ENCODE measurements at regions not wholly inside any gene's neighbourhood (a gene's known extent, or its start where the extent isn't known, plus 50 kb on each side); places are given as distances from the start of the nearest gene placed in this dataset.

DNA sequence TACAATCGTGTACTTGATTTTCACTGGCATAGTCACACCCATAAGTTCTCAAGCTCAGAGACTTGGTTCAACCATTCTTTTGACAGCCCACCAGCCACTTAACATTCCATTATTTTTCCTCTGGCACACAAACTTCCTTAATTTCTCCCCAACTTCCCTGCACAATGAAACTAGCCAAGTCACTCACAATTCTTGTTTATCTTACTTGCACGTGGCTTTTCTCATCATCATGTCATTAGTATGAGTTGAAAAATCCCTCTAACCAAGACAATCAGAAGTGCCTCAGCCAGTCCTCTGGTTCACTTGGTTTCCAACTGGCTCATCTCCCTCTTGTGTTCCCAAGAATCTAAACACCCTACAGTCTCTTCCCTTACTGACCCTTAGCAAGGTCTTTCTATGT, 110.5 kb upstream of the PTPRG start:
- no peaks in the 10 kb centered on the region for H3K36me3 ChIP-seq (replicated peaks; ENCODE audit: insufficient read depth, low read length)
- DNase-seq = no peak
- H2AFZ ChIP-seq (ENCODE audit: low read length) = no peak overlapping the region
- H3K9ac ChIP-seq (ENCODE audit: low read length) = no peak overlapping the region
- H3K27me3 ChIP-seq (replicated peaks; ENCODE audit: insufficient read depth, low read length) = no peaks in the 10 kb centered on the region
- H3K79me2 ChIP-seq (ENCODE audit: low read length) = no peaks in the 10 kb centered on the region
- H3F3A ChIP-seq (ENCODE audit: insufficient read depth, low read length) = no peaks in the 10 kb centered on the region
- H3K27ac ChIP-seq (ENCODE audit: low read length) = no peak overlapping the region
- H3K4me2 ChIP-seq (ENCODE audit: low read depth, low read length) = no peak overlapping the region
- no peaks in the 10 kb centered on the region for H3K9me2 ChIP-seq (replicated peaks; ENCODE audit: insufficient read depth, low read length)
- H3K4me1 ChIP-seq (ENCODE audit: low read length) = no peaks in the 10 kb centered on the region
- TF ChIP-seq, protein P1, sequence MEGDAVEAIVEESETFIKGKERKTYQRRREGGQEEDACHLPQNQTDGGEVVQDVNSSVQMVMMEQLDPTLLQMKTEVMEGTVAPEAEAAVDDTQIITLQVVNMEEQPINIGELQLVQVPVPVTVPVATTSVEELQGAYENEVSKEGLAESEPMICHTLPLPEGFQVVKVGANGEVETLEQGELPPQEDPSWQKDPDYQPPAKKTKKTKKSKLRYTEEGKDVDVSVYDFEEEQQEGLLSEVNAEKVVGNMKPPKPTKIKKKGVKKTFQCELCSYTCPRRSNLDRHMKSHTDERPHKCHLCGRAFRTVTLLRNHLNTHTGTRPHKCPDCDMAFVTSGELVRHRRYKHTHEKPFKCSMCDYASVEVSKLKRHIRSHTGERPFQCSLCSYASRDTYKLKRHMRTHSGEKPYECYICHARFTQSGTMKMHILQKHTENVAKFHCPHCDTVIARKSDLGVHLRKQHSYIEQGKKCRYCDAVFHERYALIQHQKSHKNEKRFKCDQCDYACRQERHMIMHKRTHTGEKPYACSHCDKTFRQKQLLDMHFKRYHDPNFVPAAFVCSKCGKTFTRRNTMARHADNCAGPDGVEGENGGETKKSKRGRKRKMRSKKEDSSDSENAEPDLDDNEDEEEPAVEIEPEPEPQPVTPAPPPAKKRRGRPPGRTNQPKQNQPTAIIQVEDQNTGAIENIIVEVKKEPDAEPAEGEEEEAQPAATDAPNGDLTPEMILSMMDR (IDR thresholded peaks at IDR 0.05; ENCODE audit: low read length) = no peak
- TF ChIP-seq EZH2phosphoT487 (IDR thresholded peaks at IDR 0.05; ENCODE audit: low read length) (no peak), EZH2 (optimal IDR thresholded peaks at IDR 0.05; ENCODE audit: low read depth, low read length) (no peak)
- H4K20me1 ChIP-seq (ENCODE audit: insufficient read depth, low read length) = no peaks in the 10 kb centered on the region
- no peak overlapping the region for H3K4me3 ChIP-seq (ENCODE audit: low read length)
- no peaks in the 10 kb centered on the region for H3K9me3 ChIP-seq (replicated peaks; ENCODE audit: insufficient read depth, low read length)

DNA sequence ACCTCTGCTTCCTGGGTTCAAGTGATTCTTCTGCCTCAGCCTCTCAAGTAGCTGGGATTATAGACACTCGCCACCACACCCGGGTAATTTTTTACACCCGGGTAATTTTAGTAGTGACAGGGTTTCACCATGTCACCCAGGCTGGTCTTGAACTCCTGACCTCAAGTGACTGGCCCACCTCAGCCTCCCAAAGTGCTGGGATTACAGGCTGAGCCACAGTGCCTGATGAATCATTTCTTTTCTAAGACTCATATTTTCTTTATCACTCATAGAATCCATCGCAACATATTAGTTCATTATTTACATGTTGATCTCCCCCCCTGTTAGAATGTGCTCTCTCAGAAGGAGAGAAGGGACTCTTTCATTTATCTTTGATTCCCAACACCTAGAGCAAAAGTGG, 109.5 kb upstream of the PTPRG start:
- H3K4me1 ChIP-seq (ENCODE audit: low read length) = no peaks in the 10 kb centered on the region
- H3K9me2 ChIP-seq (replicated peaks; ENCODE audit: insufficient read depth, low read length) = no peaks in the 10 kb centered on the region
- DNase-seq = no peak
- no peak overlapping the region for H3K4me3 ChIP-seq (ENCODE audit: low read length)
- no peaks in the 10 kb centered on the region for H4K20me1 ChIP-seq (ENCODE audit: insufficient read depth, low read length)
- no peak overlapping the region for H2AFZ ChIP-seq (ENCODE audit: low read length)
- H3K9me3 ChIP-seq (replicated peaks; ENCODE audit: insufficient read depth, low read length) = no peaks in the 10 kb centered on the region
- H3K27ac ChIP-seq (ENCODE audit: low read length) = no peak overlapping the region
- TF ChIP-seq, protein P1 (IDR thresholded peaks at IDR 0.05; ENCODE audit: low read length) = no peak
- TF ChIP-seq EZH2 (optimal IDR thresholded peaks at IDR 0.05; ENCODE audit: low read depth, low read length) (no peak), EZH2phosphoT487 (IDR thresholded peaks at IDR 0.05; ENCODE audit: low read length) (no peak)
- H3K9ac ChIP-seq (ENCODE audit: low read length) = no peak overlapping the region
- no peaks in the 10 kb centered on the region for H3K36me3 ChIP-seq (replicated peaks; ENCODE audit: insufficient read depth, low read length)
- H3K27me3 ChIP-seq (replicated peaks; ENCODE audit: insufficient read depth, low read length) = no peaks in the 10 kb centered on the region
- no peaks in the 10 kb centered on the region for H3K79me2 ChIP-seq (ENCODE audit: low read length)
- no peaks in the 10 kb centered on the region for H3F3A ChIP-seq (ENCODE audit: insufficient read depth, low read length)
- H3K4me2 ChIP-seq (ENCODE audit: low read depth, low read length) = no peak overlapping the region

DNA sequence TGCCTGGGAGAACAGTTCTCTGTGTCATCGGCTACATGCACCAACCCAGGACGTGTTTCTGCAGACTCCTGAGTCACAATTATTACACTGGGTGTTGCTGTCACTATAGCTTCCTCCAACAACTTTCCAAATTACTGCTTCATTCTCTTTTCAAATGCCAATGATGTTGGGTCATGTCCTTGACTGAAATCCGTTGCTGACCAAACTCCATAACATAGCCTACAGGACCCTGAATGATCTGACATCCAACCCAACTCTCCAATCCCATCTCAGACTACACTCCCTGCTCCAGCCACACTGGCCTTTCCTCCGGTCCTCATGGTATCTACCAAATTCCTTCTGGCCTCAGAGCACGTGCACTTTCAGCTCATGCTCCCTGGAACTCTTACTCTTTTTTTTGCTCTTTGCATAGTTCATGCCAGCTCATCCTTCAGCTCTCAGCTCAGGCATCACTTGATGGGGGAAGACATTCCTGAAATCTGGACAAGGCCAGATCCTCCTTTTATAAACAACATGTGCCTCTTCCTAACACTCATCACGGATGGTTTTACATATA, 108.8 kb upstream of the PTPRG start:
- Histone ChIP-seq H3K4me2 (ENCODE audit: low read depth, low read length) (no peak overlapping the region), H3K27me3 (replicated peaks; ENCODE audit: insufficient read depth, low read length) (no peaks in the 10 kb centered on the region), H3K36me3 (replicated peaks; ENCODE audit: insufficient read depth, low read length) (no peaks in the 10 kb centered on the region), H3K9ac (ENCODE audit: low read length) (no peak overlapping the region), H3K79me2 (ENCODE audit: low read length) (no peaks in the 10 kb centered on the region), H3K9me2 (replicated peaks; ENCODE audit: insufficient read depth, low read length) (no peaks in the 10 kb centered on the region), H4K20me1 (ENCODE audit: insufficient read depth, low read length) (no peaks in the 10 kb centered on the region), H3K4me3 (ENCODE audit: low read length) (no peak overlapping the region), H2AFZ (ENCODE audit: low read length) (no peak overlapping the region), H3F3A (ENCODE audit: insufficient read depth, low read length) (no peaks in the 10 kb centered on the region), H3K27ac (ENCODE audit: low read length) (no peak overlapping the region), H3K9me3 (replicated peaks; ENCODE audit: insufficient read depth, low read length) (no peaks in the 10 kb centered on the region), H3K4me1 (ENCODE audit: low read length) (no peaks in the 10 kb centered on the region)
- TF ChIP-seq, protein P1 (IDR thresholded peaks at IDR 0.05; ENCODE audit: low read length) = no peak
- TF ChIP-seq EZH2phosphoT487 (IDR thresholded peaks at IDR 0.05; ENCODE audit: low read length) (no peak), EZH2 (optimal IDR thresholded peaks at IDR 0.05; ENCODE audit: low read depth, low read length) (no peak)
- DNase-seq = no peak

Data from MM.1S (cell line).